GM23338 (cell line): ENCODE measurements at regions not wholly inside any gene's neighbourhood (a gene's known extent, or its start where the extent isn't known, plus 50 kb on each side); places are given as distances from the start of the nearest gene placed in this dataset.

Source experiments
- ATAC-seq: fragments of 200-7000 bp; cut with Tn5 transposase; 3 replicates; pipeline ENCODE4 v1.9.1; 2020
- DNase-seq: peaks from one replicate; pipeline ENCODE4 v3.0.0-alpha.2; 2015; ENCODE audit warnings: low spot score
- H2AFZ ChIP-seq: fragments of 200-600 bp; sonication (generic); 2 replicates; pipeline ENCODE4 v1.8.0; 2016; ENCODE audit warnings: antibody characterized with exemption, mild to moderate bottlenecking, moderate library complexity
- H3F3A ChIP-seq: fragments of 200-600 bp; sonication (generic); replicated peaks from 2 replicates; pipeline ENCODE4 v1.8.0; 2017; ENCODE audit warnings: antibody characterized with exemption, mixed run types, low read depth
- H3K27ac ChIP-seq: fragments of 200-600 bp; sonication (generic); 2 replicates; pipeline ENCODE4 v1.6.1; 2016; ENCODE audit warnings: low read depth
- H3K27me3 ChIP-seq: fragments of 200-600 bp; sonication (generic); 2 replicates; pipeline ENCODE4 v1.8.0; 2016; ENCODE audit warnings: mild to moderate bottlenecking, mixed run types, moderate library complexity; ENCODE audit not compliant: insufficient read depth
- H3K36me3 ChIP-seq: fragments of 200-600 bp; sonication (generic); 2 replicates; pipeline ENCODE4 v1.8.0; 2016; ENCODE audit warnings: mild to moderate bottlenecking; ENCODE audit not compliant: insufficient read depth
- H3K4me1 ChIP-seq: fragments of 200-600 bp; sonication (generic); 2 replicates; pipeline ENCODE4 v1.8.0; 2016; ENCODE audit warnings: mild to moderate bottlenecking, moderate library complexity; ENCODE audit not compliant: insufficient read depth
- H3K4me2 ChIP-seq: fragments of 200-600 bp; sonication (generic); 2 replicates; pipeline ENCODE4 v1.7.1; 2017; ENCODE audit warnings: mixed run types
- H3K4me3 ChIP-seq: fragments of 200-600 bp; sonication (generic); 2 replicates; pipeline ENCODE4 v1.6.1; 2016; ENCODE audit warnings: mixed run types
- H3K79me2 ChIP-seq: fragments of 200-600 bp; sonication (generic); replicated peaks from 2 replicates; pipeline ENCODE4 v1.8.0; 2017; ENCODE audit warnings: mild to moderate bottlenecking; ENCODE audit not compliant: insufficient read depth
- H3K9me2 ChIP-seq: fragments of 200-600 bp; sonication (generic); 2 replicates; pipeline ENCODE4 v1.8.0; 2017; ENCODE audit not compliant: insufficient read depth
- H4K20me1 ChIP-seq: fragments of 200-600 bp; sonication (generic); replicated peaks from 2 replicates; pipeline ENCODE4 v1.8.0; 2017; ENCODE audit warnings: mild to moderate bottlenecking; ENCODE audit not compliant: insufficient read depth
- H3K27ac Mint-ChIP-seq: 2 replicates; pipeline ENCODE4 v1.8.0; 2020; ENCODE audit warnings: inconsistent platforms, mild to moderate bottlenecking, moderate library complexity, mixed read lengths
- H3K27me3 Mint-ChIP-seq: 3 replicates; pipeline ENCODE4 v1.8.0; 2022; ENCODE audit warnings: low read depth, mild to moderate bottlenecking, moderate library complexity, mixed read lengths, inconsistent platforms; ENCODE audit not compliant: insufficient read depth, poor library complexity
- H3K36me3 Mint-ChIP-seq: 3 replicates; pipeline ENCODE4 v1.8.0; 2021; ENCODE audit warnings: low read depth, mild to moderate bottlenecking, inconsistent platforms, moderate library complexity, mixed read lengths
- H3K4me1 Mint-ChIP-seq: 3 replicates; pipeline ENCODE4 v1.8.0; 2020; ENCODE audit warnings: mild to moderate bottlenecking, inconsistent platforms, mixed read lengths
- H3K4me3 Mint-ChIP-seq: 3 replicates; pipeline ENCODE4 v1.8.0; 2021; ENCODE audit warnings: moderate library complexity, mild to moderate bottlenecking, inconsistent platforms, mixed read lengths
- H3K9me3 Mint-ChIP-seq: 3 replicates; pipeline ENCODE4 v1.8.0; 2020; ENCODE audit warnings: moderate library complexity, mild to moderate bottlenecking, inconsistent platforms, mixed read lengths
- CREB1 ChIP-seq: fragments of 250-450 bp; sonication (Bioruptor Pico); IDR thresholded peaks from 2 replicates; pipeline ENCODE4 v1.5.0; 2020; ENCODE audit warnings: low read depth, mild to moderate bottlenecking, moderate library complexity
- EZH2phosphoT487 ChIP-seq: fragments of 200-600 bp; sonication (generic); IDR thresholded peaks from one replicate; pipeline ENCODE4 v1.8.1; 2018; ENCODE audit warnings: antibody characterized with exemption; ENCODE audit not compliant: unreplicated experiment
- JUNB ChIP-seq: IDR thresholded peaks from one replicate; pipeline ENCODE4 v1.6.1; 2016; ENCODE audit warnings: antibody characterized with exemption; ENCODE audit not compliant: unreplicated experiment
- NANOG ChIP-seq: IDR thresholded peaks from 2 replicates; pipeline ENCODE4 v1.6.1; 2016; ENCODE audit warnings: antibody characterized with exemption, borderline replicate concordance
- ZNF114 ChIP-seq: fragments of 250-450 bp; sonication (Bioruptor Pico); IDR thresholded peaks from 2 replicates; pipeline ENCODE4 v1.5.0; 2020; ENCODE audit warnings: mild to moderate bottlenecking, moderate library complexity
- ZNF462 ChIP-seq: fragments of 250-450 bp; sonication (Bioruptor Pico); IDR thresholded peaks from 2 replicates; pipeline ENCODE4 v1.5.0; 2020; ENCODE audit warnings: mild to moderate bottlenecking, moderate library complexity
- TF ChIP-seq, protein P1 (sequence below): IDR thresholded peaks from one replicate; pipeline ENCODE4 v1.6.1; 2018; ENCODE audit warnings: antibody characterized with exemption; ENCODE audit not compliant: unreplicated experiment
- TF ChIP-seq, protein P2 (sequence below): IDR thresholded peaks from 2 replicates; pipeline ENCODE4 v1.6.1; 2016; ENCODE audit warnings: antibody characterized with exemption

GRCh38 chr11:110966131-110966530, 253.9 kb upstream of the ARHGAP20 start (continued):
- TF ChIP-seq ZNF462 (CRISPR knock-in tag), result no peak
- TF ChIP-seq, protein P1, sequence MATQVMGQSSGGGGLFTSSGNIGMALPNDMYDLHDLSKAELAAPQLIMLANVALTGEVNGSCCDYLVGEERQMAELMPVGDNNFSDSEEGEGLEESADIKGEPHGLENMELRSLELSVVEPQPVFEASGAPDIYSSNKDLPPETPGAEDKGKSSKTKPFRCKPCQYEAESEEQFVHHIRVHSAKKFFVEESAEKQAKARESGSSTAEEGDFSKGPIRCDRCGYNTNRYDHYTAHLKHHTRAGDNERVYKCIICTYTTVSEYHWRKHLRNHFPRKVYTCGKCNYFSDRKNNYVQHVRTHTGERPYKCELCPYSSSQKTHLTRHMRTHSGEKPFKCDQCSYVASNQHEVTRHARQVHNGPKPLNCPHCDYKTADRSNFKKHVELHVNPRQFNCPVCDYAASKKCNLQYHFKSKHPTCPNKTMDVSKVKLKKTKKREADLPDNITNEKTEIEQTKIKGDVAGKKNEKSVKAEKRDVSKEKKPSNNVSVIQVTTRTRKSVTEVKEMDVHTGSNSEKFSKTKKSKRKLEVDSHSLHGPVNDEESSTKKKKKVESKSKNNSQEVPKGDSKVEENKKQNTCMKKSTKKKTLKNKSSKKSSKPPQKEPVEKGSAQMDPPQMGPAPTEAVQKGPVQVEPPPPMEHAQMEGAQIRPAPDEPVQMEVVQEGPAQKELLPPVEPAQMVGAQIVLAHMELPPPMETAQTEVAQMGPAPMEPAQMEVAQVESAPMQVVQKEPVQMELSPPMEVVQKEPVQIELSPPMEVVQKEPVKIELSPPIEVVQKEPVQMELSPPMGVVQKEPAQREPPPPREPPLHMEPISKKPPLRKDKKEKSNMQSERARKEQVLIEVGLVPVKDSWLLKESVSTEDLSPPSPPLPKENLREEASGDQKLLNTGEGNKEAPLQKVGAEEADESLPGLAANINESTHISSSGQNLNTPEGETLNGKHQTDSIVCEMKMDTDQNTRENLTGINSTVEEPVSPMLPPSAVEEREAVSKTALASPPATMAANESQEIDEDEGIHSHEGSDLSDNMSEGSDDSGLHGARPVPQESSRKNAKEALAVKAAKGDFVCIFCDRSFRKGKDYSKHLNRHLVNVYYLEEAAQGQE, result no peak
- TF ChIP-seq NANOG, result no peak
- no peak for TF ChIP-seq ZNF114
- TF ChIP-seq CREB1 (CRISPR knock-in tag), result no peak

GRCh38 chr11:110962921-110963320, 250.7 kb upstream of the ARHGAP20 start:
- Histone ChIP-seq H3K9me2 (no peaks in the 10 kb centered on the region; the same call in 1 of the 2 replicates), H2AFZ (no peak overlapping the region), H3F3A (no peaks in the 10 kb centered on the region), H4K20me1 (no peaks in the 10 kb centered on the region), H3K4me3 (no peak overlapping the region), H3K27ac (no peak overlapping the region), H3K4me1 (no peaks in the 10 kb centered on the region), H3K4me2 (no peak overlapping the region), H3K36me3 (no peaks in the 10 kb centered on the region), H3K27me3 (no peaks in the 10 kb centered on the region), H3K79me2 (no peaks in the 10 kb centered on the region)
- H3K36me3 Mint-ChIP-seq, result no peaks in the 10 kb centered on the region
- ATAC-seq, result no peak
- no peak for DNase-seq
- H3K9me3 Mint-ChIP-seq, result no peaks in the 10 kb centered on the region
- H3K27ac Mint-ChIP-seq, result no peak overlapping the region
- H3K4me1 Mint-ChIP-seq, result no peaks in the 10 kb centered on the region; the same call in 2 of the 3 replicates
- H3K4me3 Mint-ChIP-seq, result no peak overlapping the region
- no peaks in the 10 kb centered on the region for H3K27me3 Mint-ChIP-seq
- TF ChIP-seq, protein P1, result no peak
- TF ChIP-seq EZH2phosphoT487, result no peak
- TF ChIP-seq CREB1 (CRISPR knock-in tag), result no peak
- TF ChIP-seq, protein P2, sequence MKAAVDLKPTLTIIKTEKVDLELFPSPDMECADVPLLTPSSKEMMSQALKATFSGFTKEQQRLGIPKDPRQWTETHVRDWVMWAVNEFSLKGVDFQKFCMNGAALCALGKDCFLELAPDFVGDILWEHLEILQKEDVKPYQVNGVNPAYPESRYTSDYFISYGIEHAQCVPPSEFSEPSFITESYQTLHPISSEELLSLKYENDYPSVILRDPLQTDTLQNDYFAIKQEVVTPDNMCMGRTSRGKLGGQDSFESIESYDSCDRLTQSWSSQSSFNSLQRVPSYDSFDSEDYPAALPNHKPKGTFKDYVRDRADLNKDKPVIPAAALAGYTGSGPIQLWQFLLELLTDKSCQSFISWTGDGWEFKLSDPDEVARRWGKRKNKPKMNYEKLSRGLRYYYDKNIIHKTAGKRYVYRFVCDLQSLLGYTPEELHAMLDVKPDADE, result no peak
- no peak for TF ChIP-seq JUNB
